HUES48 (cell line): ENCODE measurements at regions not wholly inside any gene's neighbourhood (a gene's known extent, or its start where the extent isn't known, plus 50 kb on each side); places are given as distances from the start of the nearest gene placed in this dataset.

Experiments
- H3K27ac ChIP-seq: one replicate; pipeline ENCODE4 v1.7.0; 2013; ENCODE audit warnings: low read depth, low read length, inconsistent platforms
- H3K27me3 ChIP-seq: 2 replicates; pipeline ENCODE4 v1.6.1; 2013; ENCODE audit warnings: mild to moderate bottlenecking, low read length; ENCODE audit not compliant: control insufficient read depth, insufficient read depth
- H3K36me3 ChIP-seq: 2 replicates; pipeline ENCODE4 v1.6.1; 2013; ENCODE audit warnings: low read length; ENCODE audit not compliant: control insufficient read depth, insufficient read depth
- H3K4me1 ChIP-seq: 2 replicates; pipeline ENCODE4 v1.6.1; 2013; ENCODE audit warnings: mild to moderate bottlenecking, low read length; ENCODE audit not compliant: control insufficient read depth, insufficient read depth
- H3K4me3 ChIP-seq: 2 replicates; pipeline ENCODE4 v1.5.1; 2013; ENCODE audit warnings: mild to moderate bottlenecking, low read depth, low read length
- H3K9ac ChIP-seq: 2 replicates; pipeline ENCODE4 v1.6.1; 2013; ENCODE audit warnings: mild to moderate bottlenecking, low read depth, low read length, moderate library complexity
- H3K9me3 ChIP-seq: 2 replicates; pipeline ENCODE4 v1.6.1; 2013; ENCODE audit warnings: low read length; ENCODE audit not compliant: control insufficient read depth, insufficient read depth

DNA sequence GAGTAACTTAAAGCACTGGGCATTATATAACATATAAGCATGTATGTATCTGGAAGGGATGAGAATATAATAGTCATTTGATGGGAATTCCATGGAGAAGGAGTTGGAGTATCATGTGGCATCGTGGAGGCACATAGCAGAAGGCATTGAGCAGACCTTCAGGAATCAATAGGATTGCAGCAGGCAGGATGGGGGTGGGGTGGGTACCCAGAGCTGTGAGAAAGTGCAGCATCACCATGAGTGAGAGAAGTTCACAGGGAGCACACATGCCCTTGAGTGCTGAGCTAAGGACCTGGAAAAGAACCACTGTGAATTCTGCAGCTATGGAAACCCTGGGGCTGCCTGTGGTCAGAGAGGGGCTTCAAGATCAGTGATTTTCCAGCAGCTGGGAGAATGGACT is 57.3 kb downstream of the MED10 start:
- Histone ChIP-seq H3K9ac (no peak overlapping the region), H3K27me3 (peaks cover 29% of the 10 kb centered on the region), H3K4me1 (no peaks in the 10 kb centered on the region), H3K9me3 (no peaks in the 10 kb centered on the region), H3K4me3 (no peak overlapping the region), H3K27ac (no peak overlapping the region), H3K36me3 (no peaks in the 10 kb centered on the region)

DNA sequence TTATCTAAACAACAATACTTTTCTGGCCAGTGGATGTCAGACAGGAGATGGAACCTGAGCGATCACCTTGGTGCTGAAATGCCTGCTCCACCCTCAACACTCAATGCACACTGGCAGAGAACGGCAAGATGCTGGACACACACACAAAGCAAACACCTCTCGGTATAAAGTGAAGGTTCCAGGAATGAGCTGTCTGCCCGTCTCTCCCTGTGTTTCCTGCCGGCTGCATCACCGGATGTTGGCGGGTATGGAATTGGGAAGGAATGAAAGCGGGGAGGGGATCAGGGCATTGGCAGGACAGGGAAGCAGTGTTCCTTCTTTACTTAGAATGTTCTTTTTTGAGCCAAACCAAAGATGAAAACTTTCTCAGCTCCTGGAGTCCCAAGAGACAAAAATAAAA is 59.2 kb downstream of the MED10 start:
- no peaks in the 10 kb centered on the region for H3K4me1 ChIP-seq
- no peak overlapping the region for H3K27ac ChIP-seq
- no peaks in the 10 kb centered on the region for H3K36me3 ChIP-seq
- H3K9ac ChIP-seq, result no peak overlapping the region
- H3K27me3 ChIP-seq, result peaks cover 38% of the 10 kb centered on the region
- H3K9me3 ChIP-seq, result no peaks in the 10 kb centered on the region
- no peak overlapping the region for H3K4me3 ChIP-seq

- Histone ChIP-seq H3K36me3 (no peaks in the 10 kb centered on the region), H3K9me3 (no peaks in the 10 kb centered on the region), H3K27ac (no peak overlapping the region), H3K4me3 (no peak overlapping the region), H3K9ac (no peak overlapping the region), H3K27me3 (peaks cover 39% of the 10 kb centered on the region), H3K4me1 (no peaks in the 10 kb centered on the region)
Measured at GRCh38 chr5:6317116-6317798, 61.1 kb downstream of the MED10 start.

DNA sequence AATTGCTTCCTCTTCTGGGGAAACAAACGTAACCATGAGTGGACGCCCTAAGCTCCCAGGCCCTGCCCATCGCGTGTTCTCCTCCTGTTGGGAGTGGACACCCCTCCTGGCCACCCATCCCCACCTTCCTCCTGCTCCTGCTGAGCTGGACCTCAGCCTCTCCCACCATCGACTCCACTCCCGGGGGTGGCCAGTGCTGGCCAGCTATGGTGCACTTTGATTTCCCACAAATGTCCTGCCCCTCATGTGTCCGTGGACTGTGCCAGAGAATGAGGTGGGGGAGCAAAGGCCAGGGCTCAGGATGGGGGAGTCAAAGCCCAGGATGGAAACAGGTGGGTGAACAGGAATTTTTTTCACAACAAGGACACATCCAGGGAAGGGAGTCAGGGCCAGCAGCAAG is 62.8 kb downstream of the MED10 start:
- Histone ChIP-seq H3K4me3 (no peak overlapping the region), H3K27ac (no peak overlapping the region), H3K9ac (no peak overlapping the region), H3K27me3 (peaks cover 46% of the 10 kb centered on the region), H3K36me3 (no peaks in the 10 kb centered on the region), H3K9me3 (no peaks in the 10 kb centered on the region), H3K4me1 (no peaks in the 10 kb centered on the region)

GRCh38 chr5:6311568-6312501 is 66.5 kb downstream of the MED10 start:
- Histone ChIP-seq H3K9ac (no peak overlapping the region), H3K27me3 (peaks cover 68% of the 10 kb centered on the region)

GRCh38 chr5:6309949-6310348 is 68.4 kb downstream of the MED10 start:
- H3K9me3 ChIP-seq, result no peaks in the 10 kb centered on the region
- H3K36me3 ChIP-seq, result no peaks in the 10 kb centered on the region
- no peak overlapping the region for H3K9ac ChIP-seq
- H3K27me3 ChIP-seq, result peaks cover 71% of the 10 kb centered on the region
- no peaks in the 10 kb centered on the region for H3K4me1 ChIP-seq
- no peak overlapping the region for H3K4me3 ChIP-seq
- no peak overlapping the region for H3K27ac ChIP-seq

More at GRCh38 chr5:6311568-6312501, 66.5 kb downstream of the MED10 start:
- Histone ChIP-seq H3K27ac (no peak overlapping the region), H3K4me1 (no peaks in the 10 kb centered on the region), H3K4me3 (no peak overlapping the region), H3K36me3 (no peaks in the 10 kb centered on the region), H3K9me3 (no peaks in the 10 kb centered on the region)

DNA sequence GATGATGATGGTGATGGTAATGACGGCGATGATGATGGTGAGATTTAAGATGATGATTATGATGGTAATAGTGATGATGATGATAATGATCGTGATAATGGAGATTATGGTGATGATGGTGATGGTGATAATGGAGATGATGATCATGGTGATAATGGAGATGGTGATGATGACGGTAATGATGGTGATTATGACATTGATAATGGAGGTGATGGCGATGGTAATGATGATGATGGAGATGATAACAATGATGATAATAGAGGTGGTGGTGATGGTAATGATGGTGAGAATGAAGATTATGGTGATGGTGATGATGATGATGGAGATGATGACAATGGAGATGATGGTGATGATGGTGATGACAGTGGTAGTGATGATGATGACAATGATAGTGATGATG is 69.7 kb downstream of the MED10 start:
- Histone ChIP-seq H3K4me3 (no peak overlapping the region), H3K9ac (no peak overlapping the region), H3K9me3 (no peaks in the 10 kb centered on the region), H3K36me3 (no peaks in the 10 kb centered on the region), H3K27me3 (peaks cover 74% of the 10 kb centered on the region), H3K27ac (no peak overlapping the region), H3K4me1 (no peaks in the 10 kb centered on the region)

GRCh38 chr5:6307304-6307703 is 71.0 kb downstream of the MED10 start:
- Histone ChIP-seq H3K9ac (no peak overlapping the region), H3K27me3 (peaks cover 88% of the 10 kb centered on the region), H3K36me3 (no peaks in the 10 kb centered on the region), H3K4me1 (0 out of 2 replicates have a peak, but pooled peaks cover 4% of the 10 kb centered on the region), H3K4me3 (no peak overlapping the region), H3K9me3 (no peaks in the 10 kb centered on the region), H3K27ac (no peak overlapping the region)

DNA sequence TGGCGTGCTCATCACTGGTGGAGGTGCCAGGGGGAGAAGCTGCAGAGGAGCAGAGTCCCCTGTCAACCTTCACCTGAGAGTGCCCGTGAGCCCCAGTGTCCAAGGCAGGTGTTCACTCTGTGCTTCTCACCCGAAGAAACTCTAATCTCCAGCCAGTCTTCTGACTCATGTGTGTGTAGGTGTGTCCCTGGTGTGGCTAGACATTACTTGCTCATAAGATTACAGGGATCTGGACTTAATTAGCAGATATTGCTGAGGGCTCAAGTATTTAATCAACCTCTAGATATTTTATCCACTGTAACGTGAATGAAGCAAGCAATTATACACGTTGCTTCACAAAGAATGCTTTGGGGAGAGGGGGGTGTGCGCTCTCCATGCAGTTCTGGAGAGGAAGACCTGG is 72.5 kb downstream of the MED10 start:
- Histone ChIP-seq H3K9ac (no peak overlapping the region), H3K4me3 (no peak overlapping the region), H3K4me1 (0 out of 2 replicates have a peak, but pooled peaks cover 4% of the 10 kb centered on the region), H3K27ac (no peak overlapping the region), H3K27me3 (peaks cover 95% of the 10 kb centered on the region), H3K36me3 (no peaks in the 10 kb centered on the region), H3K9me3 (no peaks in the 10 kb centered on the region)

GRCh38 chr5:6302684-6303083 is 75.7 kb downstream of the MED10 start:
- H3K27me3 ChIP-seq, result peaks cover 99% of the 10 kb centered on the region
- no peak overlapping the region for H3K27ac ChIP-seq
- no peaks in the 10 kb centered on the region for H3K9me3 ChIP-seq
- no peak overlapping the region for H3K4me3 ChIP-seq
- H3K36me3 ChIP-seq, result no peaks in the 10 kb centered on the region
- 0 out of 2 replicates have a peak, but pooled peaks cover 4% of the 10 kb centered on the region for H3K4me1 ChIP-seq
- no peak overlapping the region for H3K9ac ChIP-seq

- H3K4me1 ChIP-seq, result 0 out of 2 replicates have a peak, but pooled peaks cover 4% of the 10 kb centered on the region
- no peak overlapping the region for H3K27ac ChIP-seq
- H3K4me3 ChIP-seq, result no peak overlapping the region
- H3K27me3 ChIP-seq, result peaks cover 97% of the 10 kb centered on the region
- H3K9me3 ChIP-seq, result no peaks in the 10 kb centered on the region
- H3K36me3 ChIP-seq, result no peaks in the 10 kb centered on the region
- H3K9ac ChIP-seq, result no peak overlapping the region
Measured at GRCh38 chr5:6302075-6302474, 76.3 kb downstream of the MED10 start.
